WTC11 (cell line): ENCODE measurements at regions not wholly inside any gene's neighbourhood (a gene's known extent, or its start where the extent isn't known, plus 50 kb on each side); places are given as distances from the start of the nearest gene placed in this dataset.

Experiments
- ATAC-seq: fragments of 200-7000 bp; cut with Tn5 transposase; 2 replicates; pipeline ENCODE4 v1.10.0; 2021; ENCODE audit warnings: mild to moderate bottlenecking, moderate library complexity
- CTCF ChIA-PET: fragments of 300-600 bp; sonication (Branson Sonifier 250); formaldehyde crosslinking; loops from one replicate; lab custom pipeline; 2021; ENCODE audit warnings: antibody characterized with exemption; lab: Charles Lee
- POLR2A ChIA-PET: fragments of 350-600 bp; sonication (Branson Sonifier 250); formaldehyde crosslinking; loops from one replicate; lab custom pipeline; 2021; ENCODE audit warnings: antibody characterized with exemption; lab: Charles Lee
- DNase-seq: peaks from one replicate; pipeline ENCODE4 v3.0.0; 2021; ENCODE audit warnings: low spot score
- H3K27ac Mint-ChIP-seq: 2 replicates; pipeline ENCODE4 v1.8.0; 2021; ENCODE audit warnings: mixed read lengths
- H3K27me3 Mint-ChIP-seq: 2 replicates; pipeline ENCODE4 v1.8.0; 2021; ENCODE audit warnings: low read depth, mild to moderate bottlenecking, moderate library complexity, mixed read lengths
- H3K36me3 Mint-ChIP-seq: 2 replicates; pipeline ENCODE4 v1.8.0; 2021; ENCODE audit warnings: mixed read lengths
- H3K4me1 Mint-ChIP-seq: 2 replicates; pipeline ENCODE4 v1.8.0; 2022; ENCODE audit warnings: mixed read lengths
- H3K4me3 Mint-ChIP-seq: 2 replicates; pipeline ENCODE4 v1.8.0; 2021; ENCODE audit warnings: mild to moderate bottlenecking, moderate library complexity, mixed read lengths
- H3K9me3 Mint-ChIP-seq: 2 replicates; pipeline ENCODE4 v1.8.0; 2021; ENCODE audit warnings: mixed read lengths
- CTCF ChIP-seq: fragments of 200-600 bp; IDR thresholded peaks from 2 replicates; pipeline ENCODE4 v1.8.0; 2022; ENCODE audit warnings: antibody characterized with exemption
- EMX1 ChIP-seq: fragments of 250-450 bp; sonication (Bioruptor Pico); IDR thresholded peaks from 2 replicates; pipeline ENCODE4 v1.8.0; 2021; ENCODE audit warnings: mild to moderate bottlenecking
- ESRRA ChIP-seq: sonication (generic); formaldehyde crosslinking; IDR thresholded peaks from 2 replicates; pipeline ENCODE4 v1.8.1; 2022; ENCODE audit warnings: mild to moderate bottlenecking, missing genetic modification reagents, borderline replicate concordance
- HMGA2 ChIP-seq: fragments of 250-450 bp; sonication (Bioruptor Pico); IDR thresholded peaks from 2 replicates; pipeline ENCODE4 v1.4.0; 2021; ENCODE audit warnings: mild to moderate bottlenecking, moderate library complexity
- IRF2 ChIP-seq: sonication (generic); formaldehyde crosslinking; IDR thresholded peaks from 2 replicates; pipeline ENCODE4 v1.8.0; 2022; ENCODE audit warnings: low read depth, missing genetic modification reagents, borderline replicate concordance
- JUN ChIP-seq: sonication (generic); formaldehyde crosslinking; IDR thresholded peaks from 2 replicates; pipeline ENCODE4 v1.8.0; 2023; ENCODE audit warnings: mild to moderate bottlenecking, missing genetic modification reagents
- NFATC4 ChIP-seq: fragments of 250-450 bp; sonication (Bioruptor Pico); IDR thresholded peaks from 2 replicates; pipeline ENCODE4 v1.9.0; 2021; ENCODE audit warnings: mild to moderate bottlenecking
- PREB ChIP-seq: sonication (generic); formaldehyde crosslinking; IDR thresholded peaks from 2 replicates; pipeline ENCODE4 v1.8.1; 2022; ENCODE audit warnings: mild to moderate bottlenecking, missing genetic modification reagents, moderate library complexity, borderline replicate concordance
- RORB ChIP-seq: fragments of 250-450 bp; sonication (Bioruptor Pico); IDR thresholded peaks from 2 replicates; pipeline ENCODE4 v1.9.0; 2021; ENCODE audit warnings: mild to moderate bottlenecking
- TCF7 ChIP-seq: sonication (generic); formaldehyde crosslinking; IDR thresholded peaks from 2 replicates; pipeline ENCODE4 v1.8.0; 2022; ENCODE audit warnings: mild to moderate bottlenecking, low read depth, missing genetic modification reagents, moderate library complexity
- TEAD1 ChIP-seq: sonication (generic); formaldehyde crosslinking; IDR thresholded peaks from 2 replicates; pipeline ENCODE4 v1.8.0; 2022; ENCODE audit warnings: mild to moderate bottlenecking, missing genetic modification reagents
- TF ChIP-seq, protein P1 (sequence below): sonication (generic); formaldehyde crosslinking; IDR thresholded peaks from 2 replicates; pipeline ENCODE4 v1.8.1; 2022; ENCODE audit warnings: low read depth, mild to moderate bottlenecking, moderate library complexity, missing genetic modification reagents, borderline replicate concordance
- TF ChIP-seq, protein P2 (sequence below): sonication (generic); formaldehyde crosslinking; IDR thresholded peaks from 2 replicates; pipeline ENCODE4 v1.8.0; 2022; ENCODE audit warnings: mild to moderate bottlenecking, missing genetic modification reagents
- TF ChIP-seq, protein P3 (sequence below): sonication (generic); formaldehyde crosslinking; IDR thresholded peaks from 2 replicates; pipeline ENCODE4 v1.8.1; 2022; ENCODE audit warnings: missing genetic modification reagents, borderline replicate concordance
- TF ChIP-seq, protein P4 (sequence below): sonication (generic); formaldehyde crosslinking; IDR thresholded peaks from 2 replicates; pipeline ENCODE4 v1.8.1; 2023; ENCODE audit warnings: mild to moderate bottlenecking, missing genetic modification reagents, moderate library complexity
- TF ChIP-seq, protein P5 (sequence below): sonication (generic); formaldehyde crosslinking; IDR thresholded peaks from 2 replicates; pipeline ENCODE4 v1.8.0; 2023; ENCODE audit warnings: missing genetic modification reagents, mild to moderate bottlenecking, borderline replicate concordance
- TF ChIP-seq, protein P6 (sequence below): sonication (generic); formaldehyde crosslinking; IDR thresholded peaks from 2 replicates; pipeline ENCODE4 v1.8.0; 2022; ENCODE audit warnings: mild to moderate bottlenecking, missing genetic modification reagents
- TF ChIP-seq, protein P7 (sequence below): fragments of 250-450 bp; sonication (Bioruptor Pico); IDR thresholded peaks from 2 replicates; pipeline ENCODE4 v1.9.0; 2021; ENCODE audit warnings: mild to moderate bottlenecking

DNA sequence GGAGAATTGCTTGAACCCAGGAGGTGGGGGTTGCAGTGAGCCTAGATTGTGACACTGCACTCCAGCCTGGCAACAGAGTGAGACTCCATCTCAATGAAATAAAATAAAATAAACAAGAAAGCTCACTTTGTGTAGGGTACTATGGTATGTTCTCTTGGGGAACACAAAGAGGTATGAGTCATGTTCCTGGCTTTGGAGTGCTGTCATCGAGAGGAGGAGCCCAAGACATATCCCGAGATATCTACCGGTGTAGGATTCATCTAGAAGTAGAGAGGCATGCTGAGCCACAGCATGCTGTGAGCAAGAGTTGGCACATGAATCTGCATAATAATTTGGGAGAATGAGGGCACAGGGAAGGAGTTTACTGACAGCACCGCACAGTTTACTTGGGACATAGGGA lies 244.9 kb upstream of the EPHA4 start (continued):
- no peak for TF ChIP-seq TCF7 (CRISPR knock-in tag)
- no peak for TF ChIP-seq IRF2 (CRISPR knock-in tag)
- TF ChIP-seq, protein P1, sequence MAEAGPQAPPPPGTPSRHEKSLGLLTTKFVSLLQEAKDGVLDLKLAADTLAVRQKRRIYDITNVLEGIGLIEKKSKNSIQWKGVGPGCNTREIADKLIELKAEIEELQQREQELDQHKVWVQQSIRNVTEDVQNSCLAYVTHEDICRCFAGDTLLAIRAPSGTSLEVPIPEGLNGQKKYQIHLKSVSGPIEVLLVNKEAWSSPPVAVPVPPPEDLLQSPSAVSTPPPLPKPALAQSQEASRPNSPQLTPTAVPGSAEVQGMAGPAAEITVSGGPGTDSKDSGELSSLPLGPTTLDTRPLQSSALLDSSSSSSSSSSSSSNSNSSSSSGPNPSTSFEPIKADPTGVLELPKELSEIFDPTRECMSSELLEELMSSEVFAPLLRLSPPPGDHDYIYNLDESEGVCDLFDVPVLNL (CRISPR knock-in tag), result no peak

- Mint-ChIP-seq H3K4me3 (no peak overlapping the region), H3K27me3 (no peaks in the 10 kb centered on the region), H3K4me1 (peaks cover 18% of the 10 kb centered on the region)
- ATAC-seq (no peak), DNase-seq (no peak)
- TF ChIP-seq, protein P2, sequence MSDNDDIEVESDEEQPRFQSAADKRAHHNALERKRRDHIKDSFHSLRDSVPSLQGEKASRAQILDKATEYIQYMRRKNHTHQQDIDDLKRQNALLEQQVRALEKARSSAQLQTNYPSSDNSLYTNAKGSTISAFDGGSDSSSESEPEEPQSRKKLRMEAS (CRISPR knock-in tag), result no peak
- TF ChIP-seq NFATC4 (CRISPR knock-in tag) (no peak), CTCF (no peak), ESRRA (CRISPR knock-in tag) (no peak), TCF7 (CRISPR knock-in tag) (no peak), JUN (no peak), RORB (CRISPR knock-in tag) (no peak), PREB (CRISPR knock-in tag) (no peak), HMGA2 (CRISPR knock-in tag) (no peak), EMX1 (CRISPR knock-in tag) (no peak), TEAD1 (CRISPR knock-in tag) (no peak)
- TF ChIP-seq, protein P3, sequence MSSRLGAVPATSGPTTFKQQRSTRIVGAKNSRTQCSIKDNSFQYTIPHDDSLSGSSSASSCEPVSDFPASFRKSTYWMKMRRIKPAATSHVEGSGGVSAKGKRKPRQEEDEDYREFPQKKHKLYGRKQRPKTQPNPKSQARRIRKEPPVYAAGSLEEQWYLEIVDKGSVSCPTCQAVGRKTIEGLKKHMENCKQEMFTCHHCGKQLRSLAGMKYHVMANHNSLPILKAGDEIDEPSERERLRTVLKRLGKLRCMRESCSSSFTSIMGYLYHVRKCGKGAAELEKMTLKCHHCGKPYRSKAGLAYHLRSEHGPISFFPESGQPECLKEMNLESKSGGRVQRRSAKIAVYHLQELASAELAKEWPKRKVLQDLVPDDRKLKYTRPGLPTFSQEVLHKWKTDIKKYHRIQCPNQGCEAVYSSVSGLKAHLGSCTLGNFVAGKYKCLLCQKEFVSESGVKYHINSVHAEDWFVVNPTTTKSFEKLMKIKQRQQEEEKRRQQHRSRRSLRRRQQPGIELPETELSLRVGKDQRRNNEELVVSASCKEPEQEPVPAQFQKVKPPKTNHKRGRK, result no peak
- TF ChIP-seq, protein P4, sequence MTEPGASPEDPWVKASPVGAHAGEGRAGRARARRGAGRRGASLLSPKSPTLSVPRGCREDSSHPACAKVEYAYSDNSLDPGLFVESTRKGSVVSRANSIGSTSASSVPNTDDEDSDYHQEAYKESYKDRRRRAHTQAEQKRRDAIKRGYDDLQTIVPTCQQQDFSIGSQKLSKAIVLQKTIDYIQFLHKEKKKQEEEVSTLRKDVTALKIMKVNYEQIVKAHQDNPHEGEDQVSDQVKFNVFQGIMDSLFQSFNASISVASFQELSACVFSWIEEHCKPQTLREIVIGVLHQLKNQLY (CRISPR knock-in tag), result no peak
- TF ChIP-seq, protein P5, sequence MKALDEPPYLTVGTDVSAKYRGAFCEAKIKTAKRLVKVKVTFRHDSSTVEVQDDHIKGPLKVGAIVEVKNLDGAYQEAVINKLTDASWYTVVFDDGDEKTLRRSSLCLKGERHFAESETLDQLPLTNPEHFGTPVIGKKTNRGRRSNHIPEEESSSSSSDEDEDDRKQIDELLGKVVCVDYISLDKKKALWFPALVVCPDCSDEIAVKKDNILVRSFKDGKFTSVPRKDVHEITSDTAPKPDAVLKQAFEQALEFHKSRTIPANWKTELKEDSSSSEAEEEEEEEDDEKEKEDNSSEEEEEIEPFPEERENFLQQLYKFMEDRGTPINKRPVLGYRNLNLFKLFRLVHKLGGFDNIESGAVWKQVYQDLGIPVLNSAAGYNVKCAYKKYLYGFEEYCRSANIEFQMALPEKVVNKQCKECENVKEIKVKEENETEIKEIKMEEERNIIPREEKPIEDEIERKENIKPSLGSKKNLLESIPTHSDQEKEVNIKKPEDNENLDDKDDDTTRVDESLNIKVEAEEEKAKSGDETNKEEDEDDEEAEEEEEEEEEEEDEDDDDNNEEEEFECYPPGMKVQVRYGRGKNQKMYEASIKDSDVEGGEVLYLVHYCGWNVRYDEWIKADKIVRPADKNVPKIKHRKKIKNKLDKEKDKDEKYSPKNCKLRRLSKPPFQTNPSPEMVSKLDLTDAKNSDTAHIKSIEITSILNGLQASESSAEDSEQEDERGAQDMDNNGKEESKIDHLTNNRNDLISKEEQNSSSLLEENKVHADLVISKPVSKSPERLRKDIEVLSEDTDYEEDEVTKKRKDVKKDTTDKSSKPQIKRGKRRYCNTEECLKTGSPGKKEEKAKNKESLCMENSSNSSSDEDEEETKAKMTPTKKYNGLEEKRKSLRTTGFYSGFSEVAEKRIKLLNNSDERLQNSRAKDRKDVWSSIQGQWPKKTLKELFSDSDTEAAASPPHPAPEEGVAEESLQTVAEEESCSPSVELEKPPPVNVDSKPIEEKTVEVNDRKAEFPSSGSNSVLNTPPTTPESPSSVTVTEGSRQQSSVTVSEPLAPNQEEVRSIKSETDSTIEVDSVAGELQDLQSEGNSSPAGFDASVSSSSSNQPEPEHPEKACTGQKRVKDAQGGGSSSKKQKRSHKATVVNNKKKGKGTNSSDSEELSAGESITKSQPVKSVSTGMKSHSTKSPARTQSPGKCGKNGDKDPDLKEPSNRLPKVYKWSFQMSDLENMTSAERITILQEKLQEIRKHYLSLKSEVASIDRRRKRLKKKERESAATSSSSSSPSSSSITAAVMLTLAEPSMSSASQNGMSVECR (CRISPR knock-in tag), result no peak
- TF ChIP-seq, protein P6, sequence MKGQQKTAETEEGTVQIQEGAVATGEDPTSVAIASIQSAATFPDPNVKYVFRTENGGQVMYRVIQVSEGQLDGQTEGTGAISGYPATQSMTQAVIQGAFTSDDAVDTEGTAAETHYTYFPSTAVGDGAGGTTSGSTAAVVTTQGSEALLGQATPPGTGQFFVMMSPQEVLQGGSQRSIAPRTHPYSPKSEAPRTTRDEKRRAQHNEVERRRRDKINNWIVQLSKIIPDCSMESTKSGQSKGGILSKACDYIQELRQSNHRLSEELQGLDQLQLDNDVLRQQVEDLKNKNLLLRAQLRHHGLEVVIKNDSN (CRISPR knock-in tag), result no peak
- TF ChIP-seq, protein P7, sequence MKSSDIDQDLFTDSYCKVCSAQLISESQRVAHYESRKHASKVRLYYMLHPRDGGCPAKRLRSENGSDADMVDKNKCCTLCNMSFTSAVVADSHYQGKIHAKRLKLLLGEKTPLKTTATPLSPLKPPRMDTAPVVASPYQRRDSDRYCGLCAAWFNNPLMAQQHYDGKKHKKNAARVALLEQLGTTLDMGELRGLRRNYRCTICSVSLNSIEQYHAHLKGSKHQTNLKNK (CRISPR knock-in tag), result no peak
- TF ChIP-seq, all 79 proteins: peak for 0
- H3K9me3 Mint-ChIP-seq, result peaks cover 24% of the 10 kb centered on the region
- H3K36me3 Mint-ChIP-seq, result peaks cover 14% of the 10 kb centered on the region
- CTCF ChIA-PET, result no interaction called here
- H3K27ac Mint-ChIP-seq, result no peak overlapping the region
- POLR2A ChIA-PET, result no interaction called here
Measured at GRCh38 chr2:221816566-221816965, 244.5 kb upstream of the EPHA4 start.
